Body of pancreas (tissue), 4 donors: ENCODE measurements at regions not wholly inside any gene's neighbourhood (a gene's known extent, or its start where the extent isn't known, plus 50 kb on each side); places are given as distances from the start of the nearest gene placed in this dataset.
"Not testable (repeated sequence)": the region's sequence is repeated elsewhere in the genome, so short reads cannot be mapped to it uniquely, and the experiment has no call there.

Experiments used
- ATAC-seq: fragments of 150-250 bp; one replicate; pipeline ENCODE4 v1.9.1; 2016
- DNase-seq, 4 donors: peaks; one replicate each; pipeline ENCODE4 v3.0.0-alpha.2; 2019
- H3K27ac ChIP-seq, 4 donors: fragments of 200-600 bp; sonication (generic); 1 replicate in 3 of 4; 2 replicates in 1 of 4; pipeline versions ENCODE4 v1.5.1 to v1.6.1; 2016 to 2019; ENCODE audit warnings: mild to moderate bottlenecking in 1 of 4, mixed read lengths in 1 of 4, moderate library complexity in 1 of 4
- H3K27me3 ChIP-seq, 2 donors: fragments of 200-600 bp; sonication (generic); one replicate each; pipeline ENCODE4 v1.6.0; 2016; ENCODE audit warnings: mild to moderate bottlenecking in 1 of 2
- H3K36me3 ChIP-seq, 2 donors: fragments of 200-600 bp; sonication (generic); replicated peaks in 1 of 2; 2 replicates each; pipeline ENCODE4 v1.5.1; 2016; ENCODE audit warnings: low read depth in 2 of 2; ENCODE audit not compliant: insufficient read depth in 1 of 2
- H3K4me1 ChIP-seq: fragments of 200-600 bp; sonication (generic); one replicate; pipeline ENCODE4 v1.6.0; 2016
- H3K4me3 ChIP-seq, 2 donors: fragments of 200-600 bp; sonication (generic); 1 replicate in 1 of 2; 2 replicates in 1 of 2; pipeline ENCODE4 v1.5.1; 2016 to 2019
- H3K9me3 ChIP-seq, 3 donors: fragments of 200-600 bp; sonication (generic); 1 replicate in 2 of 3; 2 replicates in 1 of 3; pipeline ENCODE4 v1.5.1; 2016
- POLR2A ChIP-seq, 3 donors: fragments of 450-650 bp; IDR thresholded peaks; one replicate each; pipeline ENCODE4 v1.6.1; 2016; ENCODE audit warnings: antibody characterized with exemption in 3 of 3, mild to moderate bottlenecking in 2 of 3
- WGBS, 2 donors: methylation state at CpG; one replicate each; pipeline ENCODE4 v1.1.5; 2017; 5-methylcytosine and 5-hydroxymethylcytosine counted together
- intact Hi-C: fragments of 100-400 bp; cut with DNase I; formaldehyde crosslinking; loops from one replicate; pipeline ENCODE4 v1.15.1; 2023
- TF ChIP-seq, protein P1 (sequence below), 7 experiments: fragments of 450-650 bp in 4 of 7; fragments of 200-600 bp in 3 of 7; sonication (generic) in 3 of 7; IDR thresholded peaks; one replicate each; pipeline ENCODE4 v1.5.1; 2016 to 2019; ENCODE audit warnings: antibody characterized with exemption in 7 of 7

DNA sequence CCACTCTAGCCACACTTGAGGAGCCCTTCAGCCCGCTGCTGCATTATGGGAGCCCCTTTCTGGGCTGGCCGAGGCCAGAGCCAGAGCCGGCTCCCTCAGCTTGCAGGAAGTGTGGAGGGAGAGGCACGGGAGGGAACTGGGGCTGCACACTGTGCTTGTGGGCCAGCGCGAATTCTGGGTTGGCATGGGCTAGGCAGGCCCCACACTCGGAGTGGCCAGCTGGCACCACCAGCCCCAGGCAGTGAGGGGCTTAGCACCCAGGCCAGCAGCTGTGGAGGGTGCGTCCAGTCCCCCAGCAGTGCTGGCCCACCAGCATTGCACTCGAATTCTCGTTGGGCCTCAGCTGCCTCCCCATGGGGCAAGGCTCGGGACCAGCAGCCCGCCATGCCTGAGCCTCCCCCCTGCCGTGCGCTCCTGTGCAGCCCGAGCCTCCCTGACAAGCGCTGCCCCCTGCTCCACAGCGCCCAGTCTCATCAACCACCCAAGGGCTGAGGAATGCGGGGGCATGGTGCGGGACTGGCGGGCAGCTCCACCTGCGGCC, 785.9 kb upstream of the TPTE start:
- peaks cover 8% of the 10 kb centered on the region for H3K4me1 ChIP-seq
- H3K4me3 ChIP-seq, result no peak overlapping the region
- no peaks in the 10 kb centered on the region for H3K36me3 ChIP-seq
- no peak for ATAC-seq
- peaks cover 0 to 7% (median 0%) of the 10 kb centered on the region in 3 donors for H3K9me3 ChIP-seq
- 61 to 69% methylated on average over 21 of the region's 21 CpGs for WGBS, 2 donors
- TF ChIP-seq POLR2A (IDR thresholded peaks at IDR 0.05), result no peak
- TF ChIP-seq, protein P1, sequence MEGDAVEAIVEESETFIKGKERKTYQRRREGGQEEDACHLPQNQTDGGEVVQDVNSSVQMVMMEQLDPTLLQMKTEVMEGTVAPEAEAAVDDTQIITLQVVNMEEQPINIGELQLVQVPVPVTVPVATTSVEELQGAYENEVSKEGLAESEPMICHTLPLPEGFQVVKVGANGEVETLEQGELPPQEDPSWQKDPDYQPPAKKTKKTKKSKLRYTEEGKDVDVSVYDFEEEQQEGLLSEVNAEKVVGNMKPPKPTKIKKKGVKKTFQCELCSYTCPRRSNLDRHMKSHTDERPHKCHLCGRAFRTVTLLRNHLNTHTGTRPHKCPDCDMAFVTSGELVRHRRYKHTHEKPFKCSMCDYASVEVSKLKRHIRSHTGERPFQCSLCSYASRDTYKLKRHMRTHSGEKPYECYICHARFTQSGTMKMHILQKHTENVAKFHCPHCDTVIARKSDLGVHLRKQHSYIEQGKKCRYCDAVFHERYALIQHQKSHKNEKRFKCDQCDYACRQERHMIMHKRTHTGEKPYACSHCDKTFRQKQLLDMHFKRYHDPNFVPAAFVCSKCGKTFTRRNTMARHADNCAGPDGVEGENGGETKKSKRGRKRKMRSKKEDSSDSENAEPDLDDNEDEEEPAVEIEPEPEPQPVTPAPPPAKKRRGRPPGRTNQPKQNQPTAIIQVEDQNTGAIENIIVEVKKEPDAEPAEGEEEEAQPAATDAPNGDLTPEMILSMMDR (IDR thresholded peaks at IDR 0.05), result no peak
- no peak overlapping the region for H3K27ac ChIP-seq
- no peak for DNase-seq
- intact Hi-C loops, result no loop called here
- no peaks in the 10 kb centered on the region for H3K27me3 ChIP-seq

DNA sequence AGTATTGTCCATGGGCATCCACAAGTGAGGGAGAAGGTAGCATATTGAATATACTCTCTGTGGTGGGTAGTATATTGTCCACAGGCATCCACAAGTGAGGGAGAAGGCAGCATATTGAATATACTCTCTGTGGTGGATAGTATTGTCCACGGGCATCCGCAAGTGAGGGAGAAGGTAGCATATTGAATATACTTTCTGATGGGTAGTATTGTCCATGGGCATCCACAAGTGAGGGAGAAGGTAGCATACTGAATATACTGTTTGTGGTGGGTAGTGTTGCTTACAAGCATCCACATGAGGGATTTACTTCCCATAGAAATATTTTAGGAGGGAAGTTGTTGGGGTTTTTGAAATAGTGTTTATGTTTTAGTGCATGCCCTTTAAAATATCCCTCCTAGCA, 784.1 kb upstream of the TPTE start:
- ATAC-seq, intact Hi-C loops, H3K27me3 ChIP-seq, H3K4me1 ChIP-seq, H3K36me3 ChIP-seq, DNase-seq, H3K4me3 ChIP-seq, H3K9me3 ChIP-seq, H3K27ac ChIP-seq: not testable (repeated sequence)
- 42 to 50% methylated on average over 2 of the region's 2 CpGs for WGBS, 2 donors

DNA sequence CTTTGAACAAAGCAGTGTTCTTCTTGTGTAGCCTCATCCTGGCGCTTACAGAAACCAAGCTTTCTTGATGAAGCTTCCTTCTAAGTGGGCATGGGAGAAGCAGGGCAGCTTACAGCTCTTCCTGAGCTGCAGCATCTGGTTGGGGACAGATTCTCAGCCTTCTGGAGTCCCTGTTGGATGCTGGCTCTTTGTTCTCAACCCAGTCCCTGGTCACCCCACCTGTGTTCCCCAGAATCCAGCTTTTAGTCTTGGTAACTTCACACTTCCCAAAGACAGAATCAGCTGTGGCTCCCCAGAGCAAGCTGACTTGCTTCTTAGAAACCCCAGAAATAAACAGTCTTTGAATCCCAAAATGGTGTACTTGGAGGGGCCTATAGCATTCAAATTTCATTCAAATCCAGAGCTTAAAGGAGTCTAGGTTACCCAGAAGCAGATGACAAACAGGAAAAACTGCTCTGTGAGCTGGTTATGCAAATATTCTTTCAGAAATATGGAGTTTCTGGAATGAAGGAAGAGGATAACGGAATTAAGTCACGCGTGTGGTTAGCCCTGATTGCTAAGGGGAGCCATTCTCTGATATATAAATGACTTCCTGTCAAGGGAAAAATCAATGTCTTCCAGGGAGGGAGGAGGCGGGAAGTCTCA, 783.4 kb upstream of the TPTE start:
- not testable (repeated sequence) for ATAC-seq

DNA sequence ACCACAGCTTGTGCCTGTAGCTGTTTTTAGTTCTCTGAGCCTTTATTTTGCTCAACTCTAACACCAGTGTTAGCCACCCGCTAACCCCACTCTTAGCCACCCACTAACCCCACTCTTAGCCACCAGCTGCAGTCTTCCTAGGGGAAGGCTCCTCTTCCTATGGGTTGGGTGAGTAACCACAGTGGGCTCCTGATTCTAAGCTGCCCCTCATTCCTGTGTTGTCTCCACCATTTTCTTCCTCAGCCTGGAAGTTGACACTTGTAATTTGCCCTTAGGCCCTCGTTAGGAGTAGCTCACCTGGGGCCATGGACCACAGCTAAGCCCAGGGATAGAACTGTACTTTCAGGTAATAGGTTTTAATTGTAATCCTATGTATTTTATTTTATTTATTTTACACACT, 782.9 kb upstream of the TPTE start:
- Histone ChIP-seq H3K9me3 (peaks cover 0 to 7% (median 0%) of the 10 kb centered on the region in 3 donors), H3K27me3 (no peaks in the 10 kb centered on the region), H3K4me3 (no peak overlapping the region), H3K36me3 (no peaks in the 10 kb centered on the region), H3K4me1 (no peaks in the 10 kb centered on the region), H3K27ac (no peak overlapping the region)
- DNase-seq, result no peak
- intact Hi-C loops, result no loop called here
- WGBS, 2 donors, result 44 to 61% methylated on average over 2 of the region's 2 CpGs
- no peak for ATAC-seq
- TF ChIP-seq POLR2A (IDR thresholded peaks at IDR 0.05), result no peak
- TF ChIP-seq, protein P1 (IDR thresholded peaks at IDR 0.05), result no peak

More for the DNA sequence above, 783.4 kb upstream of the TPTE start:
- DNase-seq, intact Hi-C loops, H3K36me3 ChIP-seq, H3K4me3 ChIP-seq, H3K27ac ChIP-seq, H3K27me3 ChIP-seq, H3K9me3 ChIP-seq, H3K4me1 ChIP-seq: not testable (repeated sequence)
- 36 to 57% methylated on average over 5 of the region's 5 CpGs for WGBS, 2 donors

DNA sequence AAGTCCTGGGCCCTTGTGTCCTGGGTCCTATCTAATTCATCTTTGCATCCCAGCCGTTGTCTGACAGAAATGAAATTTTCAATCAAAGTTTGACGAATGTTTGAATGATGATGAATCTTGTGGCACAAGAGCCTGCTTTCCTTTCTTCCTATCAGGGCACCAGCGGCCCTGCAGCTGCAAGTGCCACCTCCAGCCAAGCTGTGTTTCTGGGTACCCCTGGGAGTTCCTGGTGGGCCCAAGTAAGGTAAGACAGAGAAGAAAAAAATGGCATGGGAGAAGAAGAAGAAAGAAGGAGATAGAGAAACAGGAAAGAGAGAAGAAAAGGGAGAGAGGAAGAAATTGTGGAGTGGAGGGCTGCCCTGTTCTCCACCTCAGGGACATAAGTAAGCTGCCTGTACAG, 782.1 kb upstream of the TPTE start:
- Histone ChIP-seq H3K4me1 (no peaks in the 10 kb centered on the region), H3K27me3 (no peaks in the 10 kb centered on the region), H3K9me3 (peaks cover 0 to under 1% (median 0%) of the 10 kb centered on the region in 3 donors), H3K27ac (no peak overlapping the region), H3K4me3 (no peak overlapping the region), H3K36me3 (no peaks in the 10 kb centered on the region)
- no peak for TF ChIP-seq POLR2A (IDR thresholded peaks at IDR 0.05)
- TF ChIP-seq, protein P1 (IDR thresholded peaks at IDR 0.05), result no peak
- intact Hi-C loops, result no loop called here
- ATAC-seq, result no peak
- whole genome bisulfite sequencing, 2 donors, result 46 to 63% methylated on average over 3 of the region's 3 CpGs
- no peak for DNase-seq

DNA sequence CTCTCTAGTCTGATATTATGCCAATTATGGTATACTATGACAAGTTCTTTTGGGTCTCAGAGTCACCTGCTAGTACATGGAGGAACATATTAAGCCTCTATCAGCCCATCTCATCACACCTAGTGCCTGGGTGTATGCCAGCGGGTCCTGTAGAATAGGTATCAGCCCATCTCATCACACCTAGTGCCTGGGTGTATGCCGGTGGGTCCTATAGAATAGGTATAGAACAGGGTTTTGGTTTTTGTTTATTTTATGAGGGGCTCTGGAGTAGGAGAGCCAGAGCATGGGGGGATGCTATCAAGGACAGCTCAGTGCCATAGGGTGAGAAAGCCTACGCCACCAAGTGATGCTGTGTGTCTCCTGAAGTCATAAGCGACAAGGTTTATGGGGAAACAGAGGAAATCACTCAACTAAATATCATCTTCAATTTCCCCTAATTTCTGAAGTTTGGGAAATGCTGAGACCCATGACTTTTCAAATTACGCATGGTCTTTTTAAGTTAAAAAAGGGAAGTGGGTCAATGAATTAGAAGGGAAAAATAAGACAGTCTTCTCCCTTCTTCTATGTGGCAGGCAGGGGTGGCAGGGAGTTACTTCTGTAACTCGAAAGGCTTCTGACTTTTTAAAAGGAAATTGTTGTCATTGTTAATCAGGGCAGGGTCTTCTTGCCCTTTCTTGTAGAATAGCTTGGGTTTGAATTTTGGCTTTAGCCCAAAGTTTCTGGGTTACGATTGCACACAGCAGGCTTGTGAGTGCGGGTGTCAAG, 781.0 kb upstream of the TPTE start:
- H3K4me1 ChIP-seq, H3K27me3 ChIP-seq, DNase-seq, H3K4me3 ChIP-seq, H3K27ac ChIP-seq, intact Hi-C loops, H3K36me3 ChIP-seq, H3K9me3 ChIP-seq: not testable (repeated sequence)
- 49 to 68% methylated on average over 8 of the region's 8 CpGs for WGBS, 2 donors
- peak; percentile 13 for ATAC-seq

DNA sequence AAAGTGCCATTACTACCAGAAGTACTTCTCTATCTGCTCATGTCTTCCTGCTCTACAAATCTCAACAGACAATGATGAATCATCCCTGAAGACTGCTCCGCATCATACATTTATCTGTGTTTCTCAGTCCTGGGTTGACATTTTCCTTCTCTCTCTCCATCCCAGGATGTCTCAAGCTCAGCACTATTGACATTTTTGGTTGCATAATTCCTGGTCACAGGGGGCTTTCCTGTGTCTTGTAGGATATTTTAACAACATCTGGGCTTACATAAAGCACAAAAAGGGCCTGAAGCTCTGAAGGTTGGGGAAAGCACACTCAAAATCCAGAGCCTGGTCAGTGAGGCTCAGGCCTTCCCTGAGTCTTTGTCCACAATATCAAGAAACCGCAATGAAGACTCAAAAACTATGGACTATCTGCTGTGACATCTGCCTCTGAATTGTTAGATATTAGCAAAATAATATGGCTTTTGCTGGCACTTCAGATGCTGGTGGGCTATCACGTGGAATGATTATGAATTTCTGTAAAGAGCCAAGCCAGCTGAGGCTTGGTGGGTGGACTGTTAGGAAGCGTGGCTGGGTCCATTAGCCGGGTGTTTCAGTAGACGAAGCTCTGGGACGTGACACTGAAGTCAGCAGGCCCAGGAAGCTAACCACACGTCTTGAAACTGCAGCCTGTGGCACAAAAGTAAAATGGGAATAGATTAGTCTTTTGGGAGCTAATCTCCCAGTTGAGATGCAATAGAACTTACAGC, 780.2 kb upstream of the TPTE start:
- H3K27ac ChIP-seq, intact Hi-C loops, H3K4me3 ChIP-seq, H3K36me3 ChIP-seq, ATAC-seq, H3K27me3 ChIP-seq, H3K9me3 ChIP-seq, DNase-seq, H3K4me1 ChIP-seq: not testable (repeated sequence)
- 60 to 64% methylated on average over 8 of the region's 8 CpGs for WGBS, 2 donors

DNA sequence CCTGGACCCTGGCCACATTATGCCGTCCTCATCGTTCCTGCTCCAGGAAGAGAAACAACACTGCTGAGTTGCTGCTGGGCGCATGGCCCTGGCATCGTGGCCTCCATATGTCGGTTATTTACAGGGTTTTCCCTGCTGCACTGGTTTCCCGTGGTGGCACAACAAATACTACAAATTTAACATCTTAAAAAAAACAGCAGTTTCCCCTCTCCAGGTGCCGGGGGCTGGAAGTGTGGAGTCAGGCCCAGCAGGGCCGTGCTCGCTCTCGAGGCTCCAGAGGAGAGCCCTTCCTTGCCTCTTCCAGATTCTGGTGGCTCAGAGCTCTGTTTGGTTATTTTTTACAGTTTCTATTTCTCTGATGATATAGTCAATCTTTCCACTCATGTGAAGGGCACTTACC, 777.8 kb upstream of the TPTE start:
- ATAC-seq, H3K27ac ChIP-seq, H3K36me3 ChIP-seq, H3K27me3 ChIP-seq, intact Hi-C loops, H3K9me3 ChIP-seq, H3K4me1 ChIP-seq, DNase-seq, H3K4me3 ChIP-seq: not testable (repeated sequence)
- 70 to 86% methylated on average over 10 of the region's 10 CpGs for WGBS, 2 donors
